GM10248 (cell line): ENCODE measurements at regions not wholly inside any gene's neighbourhood (a gene's known extent, or its start where the extent isn't known, plus 50 kb on each side); places are given as distances from the start of the nearest gene placed in this dataset.

Experiments used
- CTCF ChIA-PET: fragments of 300-600 bp; sonication (Branson Sonifier 250); formaldehyde crosslinking; extraction: SDS; loops from one replicate; lab custom pipeline; 2021; ENCODE audit warnings: antibody characterized with exemption; lab: Yijun Ruan, JAX
- POLR2A ChIA-PET: fragments of 350-650 bp; sonication (Branson Sonifier 250); formaldehyde crosslinking; extraction: SDS; loops from one replicate; lab custom pipeline; 2020; ENCODE audit warnings: antibody characterized with exemption; lab: Yijun Ruan, JAX
- DNase-seq: peaks from one replicate; pipeline ENCODE4 v3.0.0; 2012; ENCODE audit errors: extremely low spot score
- TF ChIP-seq, protein P1 (sequence below): IDR thresholded peaks from 2 replicates; pipeline ENCODE4 v1.5.1; 2012; ENCODE audit warnings: mild to moderate bottlenecking, low read depth; ENCODE audit errors: extremely low read depth, missing control alignments, control extremely low read depth

DNA sequence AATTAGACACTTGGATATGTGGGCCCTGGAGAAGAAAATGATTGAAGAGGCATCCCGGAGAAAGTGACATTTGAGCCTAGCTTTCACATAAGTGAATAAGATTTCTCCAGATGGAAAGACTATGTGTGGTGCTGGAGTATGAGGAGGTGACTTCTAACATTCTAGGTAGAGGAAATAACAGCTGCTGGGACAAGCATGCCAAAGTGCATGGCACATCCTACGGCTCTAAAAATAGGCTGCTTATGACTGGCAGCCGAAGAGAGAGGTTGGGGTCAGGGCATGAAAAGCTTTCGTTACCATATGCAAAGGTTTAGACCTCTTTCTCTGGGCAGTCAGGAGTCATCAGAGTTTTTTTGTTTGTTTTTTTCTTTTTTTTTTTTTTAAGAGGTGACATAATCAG is 142.0 kb downstream of the SOX3 start:
- TF ChIP-seq, protein P1, sequence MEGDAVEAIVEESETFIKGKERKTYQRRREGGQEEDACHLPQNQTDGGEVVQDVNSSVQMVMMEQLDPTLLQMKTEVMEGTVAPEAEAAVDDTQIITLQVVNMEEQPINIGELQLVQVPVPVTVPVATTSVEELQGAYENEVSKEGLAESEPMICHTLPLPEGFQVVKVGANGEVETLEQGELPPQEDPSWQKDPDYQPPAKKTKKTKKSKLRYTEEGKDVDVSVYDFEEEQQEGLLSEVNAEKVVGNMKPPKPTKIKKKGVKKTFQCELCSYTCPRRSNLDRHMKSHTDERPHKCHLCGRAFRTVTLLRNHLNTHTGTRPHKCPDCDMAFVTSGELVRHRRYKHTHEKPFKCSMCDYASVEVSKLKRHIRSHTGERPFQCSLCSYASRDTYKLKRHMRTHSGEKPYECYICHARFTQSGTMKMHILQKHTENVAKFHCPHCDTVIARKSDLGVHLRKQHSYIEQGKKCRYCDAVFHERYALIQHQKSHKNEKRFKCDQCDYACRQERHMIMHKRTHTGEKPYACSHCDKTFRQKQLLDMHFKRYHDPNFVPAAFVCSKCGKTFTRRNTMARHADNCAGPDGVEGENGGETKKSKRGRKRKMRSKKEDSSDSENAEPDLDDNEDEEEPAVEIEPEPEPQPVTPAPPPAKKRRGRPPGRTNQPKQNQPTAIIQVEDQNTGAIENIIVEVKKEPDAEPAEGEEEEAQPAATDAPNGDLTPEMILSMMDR: no peak
- no peak for DNase-seq
- ChIA-PET POLR2A (no interaction called here), CTCF (no interaction called here)

DNA sequence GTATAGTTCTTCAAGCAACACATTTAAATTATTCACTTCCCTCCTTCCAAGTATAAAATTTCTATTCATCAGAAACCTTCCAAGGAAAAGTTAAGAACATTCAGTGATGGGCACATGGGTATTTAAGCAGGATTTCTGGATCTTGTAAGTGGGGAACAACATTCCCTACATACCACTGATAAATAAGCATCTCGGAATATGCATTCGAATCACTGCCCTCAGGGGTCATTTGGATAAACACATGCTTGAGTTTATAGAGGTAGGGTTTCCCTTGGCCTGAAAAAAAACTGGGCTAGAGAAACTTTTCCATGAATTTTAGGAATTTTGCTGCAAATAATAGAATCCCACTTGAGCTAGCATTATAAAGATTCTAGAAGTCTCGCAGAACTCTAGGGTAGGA is 143.9 kb downstream of the SOX3 start:
- ChIA-PET POLR2A (no interaction called here), CTCF (no interaction called here)

DNA sequence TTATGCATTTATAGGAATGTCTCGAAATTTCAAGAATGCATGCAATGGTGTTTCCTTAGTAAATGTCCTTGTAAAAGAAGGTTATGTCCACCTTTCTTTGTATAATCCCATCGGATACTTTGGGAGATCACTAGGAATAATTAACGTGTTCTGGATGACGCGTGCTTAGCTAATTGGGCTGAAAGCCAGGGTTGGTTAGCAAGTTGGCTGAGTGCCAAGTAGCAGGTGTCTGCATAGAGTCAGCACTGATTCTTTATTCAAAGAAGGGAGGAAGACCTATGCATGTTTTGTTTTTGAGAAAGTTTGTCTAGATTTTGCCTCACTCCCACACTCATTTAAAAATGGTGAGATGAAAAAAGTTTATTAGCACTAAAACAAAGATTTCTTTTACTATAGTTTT is 144.6 kb downstream of the SOX3 start:
- TF ChIP-seq, protein P1: no peak
- ChIA-PET POLR2A (no interaction called here), CTCF (no interaction called here)
- no peak for DNase-seq

More for the DNA sequence above, 143.9 kb downstream of the SOX3 start:
- TF ChIP-seq, protein P1: no peak
- no peak for DNase-seq

DNA sequence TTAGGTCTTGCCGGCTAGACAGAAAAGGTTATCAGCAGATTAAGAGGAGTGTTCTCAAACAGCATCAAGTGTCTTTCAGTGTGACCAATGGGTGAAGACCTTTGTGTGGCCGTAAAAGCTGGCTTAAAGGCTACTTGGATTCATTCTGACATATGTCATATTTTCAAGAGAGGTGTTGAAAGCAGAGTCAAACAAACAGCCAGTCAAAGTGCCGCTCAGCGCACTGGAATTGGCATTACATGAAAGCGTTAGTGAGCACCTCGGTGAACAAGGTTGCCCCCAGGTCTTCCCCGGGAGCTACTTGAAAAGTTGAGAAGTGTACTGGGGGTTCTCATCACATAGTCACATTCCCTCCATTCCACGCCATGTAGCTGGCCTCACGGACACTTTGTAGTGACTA is 148.9 kb downstream of the SOX3 start:
- POLR2A ChIA-PET: no interaction called here
- CTCF ChIA-PET: no interaction called here
- TF ChIP-seq, protein P1: no peak
- no peak for DNase-seq

DNA sequence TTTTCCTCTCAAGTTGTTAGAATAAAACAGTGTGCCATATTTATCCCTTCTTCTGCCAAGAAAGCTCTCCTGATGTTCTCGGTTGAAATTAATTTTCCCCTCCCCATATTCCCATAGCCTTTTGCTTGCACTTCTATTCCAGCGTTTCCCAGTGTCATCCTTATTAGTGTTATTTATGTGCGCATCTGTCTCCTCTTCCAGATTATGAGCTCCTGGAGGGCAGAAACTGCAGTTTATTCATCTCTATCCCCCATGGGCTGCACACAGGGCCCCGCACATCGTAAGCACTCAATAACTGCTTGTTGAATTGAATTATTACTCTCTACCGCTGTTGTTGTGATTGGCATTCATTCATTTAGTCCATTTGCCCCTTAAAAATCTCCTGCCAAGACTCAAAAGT is 149.4 kb downstream of the SOX3 start:
- TF ChIP-seq, protein P1: no peak
- no peak for DNase-seq
- CTCF ChIA-PET: no interaction called here
- POLR2A ChIA-PET: no interaction called here

DNA sequence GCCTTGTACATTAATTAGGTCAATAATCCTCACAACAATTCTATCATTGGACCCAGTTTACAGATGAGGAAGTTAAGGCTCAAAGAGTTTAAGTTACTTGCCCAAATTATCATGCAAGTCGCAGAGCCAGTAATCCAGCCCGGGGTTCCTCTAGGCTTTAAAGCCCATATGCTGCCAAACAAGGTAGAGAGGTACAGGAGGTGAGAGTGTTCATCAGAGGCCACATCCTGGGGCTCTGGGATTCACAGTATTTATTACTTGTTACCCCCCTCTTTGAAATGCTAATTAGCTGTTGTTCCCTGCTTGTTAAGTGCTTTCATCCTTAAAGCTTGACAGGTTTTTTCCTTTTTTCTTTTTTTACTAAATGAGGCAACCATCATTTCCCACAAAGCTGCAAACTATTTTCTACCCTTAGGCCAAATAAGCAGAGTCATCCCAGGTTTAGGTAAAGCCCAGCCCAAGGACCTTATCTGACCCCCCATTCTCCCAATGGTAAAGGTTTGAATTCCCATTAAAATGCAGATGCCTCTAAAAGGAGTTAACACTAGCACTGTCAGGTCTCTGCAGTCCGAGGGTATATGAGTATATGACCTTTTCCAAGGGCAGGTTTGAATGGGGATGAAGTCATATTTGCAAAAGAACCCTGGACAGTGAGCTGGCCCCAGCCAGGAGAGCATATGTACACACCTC is 150.3 kb downstream of the SOX3 start:
- POLR2A ChIA-PET: no interaction called here
- CTCF ChIA-PET: no interaction called here
- TF ChIP-seq, protein P1: no peak
- no peak for DNase-seq
